ENCODE measurements at regions not wholly inside any gene's neighbourhood (a gene's known extent, or its start where the extent isn't known, plus 50 kb on each side); places are given as distances from the start of the nearest gene placed in this dataset.

DNA sequence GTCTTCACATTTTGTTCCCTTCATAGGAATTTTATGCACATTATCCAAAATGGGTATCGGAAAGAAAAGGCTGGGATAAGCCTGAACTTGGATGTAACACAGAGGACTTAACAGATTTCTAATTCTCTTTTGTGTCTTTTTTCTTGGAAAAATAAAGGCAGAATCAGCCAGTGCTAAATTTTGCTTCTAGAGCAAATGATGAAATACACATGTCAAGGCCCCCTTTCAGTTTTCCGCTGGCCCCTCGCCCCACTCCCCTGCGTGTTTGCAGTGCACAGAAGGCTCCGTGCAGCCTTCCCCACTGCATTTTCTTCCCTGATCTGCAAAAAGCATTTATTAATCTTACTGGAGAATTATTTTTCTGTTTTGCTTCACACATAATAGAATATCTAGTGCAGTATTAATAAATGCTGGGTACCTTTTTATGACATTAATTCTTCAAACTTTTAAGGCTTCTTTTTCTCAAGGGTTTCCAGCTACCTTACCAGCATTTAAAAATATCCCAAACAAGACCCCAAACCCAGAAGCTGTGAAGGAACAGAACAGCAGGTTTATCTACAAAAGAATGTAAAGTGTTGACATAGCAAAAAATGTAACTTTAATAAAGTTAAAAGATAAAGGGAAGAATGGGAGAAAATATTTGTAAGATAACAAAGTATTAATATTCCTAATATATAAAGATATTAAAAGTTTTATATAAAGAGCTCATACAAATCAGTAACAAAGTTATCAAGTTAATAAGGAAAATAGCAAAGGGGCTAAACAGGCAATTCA lies 81.3 kb upstream of the SPTBN1 start:
- TF ChIP-seq, protein P1, sequence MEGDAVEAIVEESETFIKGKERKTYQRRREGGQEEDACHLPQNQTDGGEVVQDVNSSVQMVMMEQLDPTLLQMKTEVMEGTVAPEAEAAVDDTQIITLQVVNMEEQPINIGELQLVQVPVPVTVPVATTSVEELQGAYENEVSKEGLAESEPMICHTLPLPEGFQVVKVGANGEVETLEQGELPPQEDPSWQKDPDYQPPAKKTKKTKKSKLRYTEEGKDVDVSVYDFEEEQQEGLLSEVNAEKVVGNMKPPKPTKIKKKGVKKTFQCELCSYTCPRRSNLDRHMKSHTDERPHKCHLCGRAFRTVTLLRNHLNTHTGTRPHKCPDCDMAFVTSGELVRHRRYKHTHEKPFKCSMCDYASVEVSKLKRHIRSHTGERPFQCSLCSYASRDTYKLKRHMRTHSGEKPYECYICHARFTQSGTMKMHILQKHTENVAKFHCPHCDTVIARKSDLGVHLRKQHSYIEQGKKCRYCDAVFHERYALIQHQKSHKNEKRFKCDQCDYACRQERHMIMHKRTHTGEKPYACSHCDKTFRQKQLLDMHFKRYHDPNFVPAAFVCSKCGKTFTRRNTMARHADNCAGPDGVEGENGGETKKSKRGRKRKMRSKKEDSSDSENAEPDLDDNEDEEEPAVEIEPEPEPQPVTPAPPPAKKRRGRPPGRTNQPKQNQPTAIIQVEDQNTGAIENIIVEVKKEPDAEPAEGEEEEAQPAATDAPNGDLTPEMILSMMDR (conservative IDR thresholded peaks at IDR 0.05; ENCODE audit: low read depth in 2 of 2) = no peak
- TF ChIP-seq, protein P2, sequence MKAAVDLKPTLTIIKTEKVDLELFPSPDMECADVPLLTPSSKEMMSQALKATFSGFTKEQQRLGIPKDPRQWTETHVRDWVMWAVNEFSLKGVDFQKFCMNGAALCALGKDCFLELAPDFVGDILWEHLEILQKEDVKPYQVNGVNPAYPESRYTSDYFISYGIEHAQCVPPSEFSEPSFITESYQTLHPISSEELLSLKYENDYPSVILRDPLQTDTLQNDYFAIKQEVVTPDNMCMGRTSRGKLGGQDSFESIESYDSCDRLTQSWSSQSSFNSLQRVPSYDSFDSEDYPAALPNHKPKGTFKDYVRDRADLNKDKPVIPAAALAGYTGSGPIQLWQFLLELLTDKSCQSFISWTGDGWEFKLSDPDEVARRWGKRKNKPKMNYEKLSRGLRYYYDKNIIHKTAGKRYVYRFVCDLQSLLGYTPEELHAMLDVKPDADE (IDR thresholded peaks at IDR 0.05) = no peak
- TF ChIP-seq JUNB (IDR thresholded peaks at IDR 0.05; ENCODE audit: unreplicated experiment) (no peak), EZH2 (IDR thresholded peaks at IDR 0.05; ENCODE audit: low read depth, unreplicated experiment) (no peak), POLR2AphosphoS5 (IDR thresholded peaks at IDR 0.05; ENCODE audit: low read depth) (no peak)
- TF ChIP-seq, protein P3, sequence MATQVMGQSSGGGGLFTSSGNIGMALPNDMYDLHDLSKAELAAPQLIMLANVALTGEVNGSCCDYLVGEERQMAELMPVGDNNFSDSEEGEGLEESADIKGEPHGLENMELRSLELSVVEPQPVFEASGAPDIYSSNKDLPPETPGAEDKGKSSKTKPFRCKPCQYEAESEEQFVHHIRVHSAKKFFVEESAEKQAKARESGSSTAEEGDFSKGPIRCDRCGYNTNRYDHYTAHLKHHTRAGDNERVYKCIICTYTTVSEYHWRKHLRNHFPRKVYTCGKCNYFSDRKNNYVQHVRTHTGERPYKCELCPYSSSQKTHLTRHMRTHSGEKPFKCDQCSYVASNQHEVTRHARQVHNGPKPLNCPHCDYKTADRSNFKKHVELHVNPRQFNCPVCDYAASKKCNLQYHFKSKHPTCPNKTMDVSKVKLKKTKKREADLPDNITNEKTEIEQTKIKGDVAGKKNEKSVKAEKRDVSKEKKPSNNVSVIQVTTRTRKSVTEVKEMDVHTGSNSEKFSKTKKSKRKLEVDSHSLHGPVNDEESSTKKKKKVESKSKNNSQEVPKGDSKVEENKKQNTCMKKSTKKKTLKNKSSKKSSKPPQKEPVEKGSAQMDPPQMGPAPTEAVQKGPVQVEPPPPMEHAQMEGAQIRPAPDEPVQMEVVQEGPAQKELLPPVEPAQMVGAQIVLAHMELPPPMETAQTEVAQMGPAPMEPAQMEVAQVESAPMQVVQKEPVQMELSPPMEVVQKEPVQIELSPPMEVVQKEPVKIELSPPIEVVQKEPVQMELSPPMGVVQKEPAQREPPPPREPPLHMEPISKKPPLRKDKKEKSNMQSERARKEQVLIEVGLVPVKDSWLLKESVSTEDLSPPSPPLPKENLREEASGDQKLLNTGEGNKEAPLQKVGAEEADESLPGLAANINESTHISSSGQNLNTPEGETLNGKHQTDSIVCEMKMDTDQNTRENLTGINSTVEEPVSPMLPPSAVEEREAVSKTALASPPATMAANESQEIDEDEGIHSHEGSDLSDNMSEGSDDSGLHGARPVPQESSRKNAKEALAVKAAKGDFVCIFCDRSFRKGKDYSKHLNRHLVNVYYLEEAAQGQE (IDR thresholded peaks at IDR 0.05; ENCODE audit: unreplicated experiment) = no peak
